ENCODE measurements at regions not wholly inside any gene's neighbourhood (a gene's known extent, or its start where the extent isn't known, plus 50 kb on each side); places are given as distances from the start of the nearest gene placed in this dataset.

GRCh38 chr1:209354840-209355165 is 228.7 kb upstream of the CAMK1G start:
- H3K4me3 Mint-ChIP-seq = no peak overlapping the region
- no peak for DNase-seq

GRCh38 chr1:209355415-209355814 is 228.1 kb upstream of the CAMK1G start:
- no peaks in the 10 kb centered on the region for H3K9me3 Mint-ChIP-seq
- H3K27ac Mint-ChIP-seq = no peak overlapping the region
- H3K4me1 Mint-ChIP-seq (ENCODE audit: low read depth) = peaks cover 56% of the 10 kb centered on the region
- no peak for DNase-seq
- peaks cover 5% of the 10 kb centered on the region; the same call in 1 of the 2 replicates for H3K36me3 Mint-ChIP-seq (ENCODE audit: low read depth)
- no peak overlapping the region for H3K4me3 Mint-ChIP-seq
- H3K27me3 Mint-ChIP-seq (ENCODE audit: insufficient read depth) = no peaks in the 10 kb centered on the region
- no peak for TF ChIP-seq CTCF (IDR thresholded peaks at IDR 0.05)

More at GRCh38 chr1:209354840-209355165, 228.7 kb upstream of the CAMK1G start:
- peaks cover 62% of the 10 kb centered on the region for H3K4me1 Mint-ChIP-seq (ENCODE audit: low read depth)
- no peaks in the 10 kb centered on the region for H3K27me3 Mint-ChIP-seq (ENCODE audit: insufficient read depth)
- TF ChIP-seq CTCF (IDR thresholded peaks at IDR 0.05) = no peak
- H3K36me3 Mint-ChIP-seq (ENCODE audit: low read depth) = peaks cover 5% of the 10 kb centered on the region; the same call in 1 of the 2 replicates
- H3K27ac Mint-ChIP-seq = no peak overlapping the region; the same call in 1 of the 2 replicates
- no peaks in the 10 kb centered on the region for H3K9me3 Mint-ChIP-seq

GRCh38 chr1:209356976-209357377 is 226.5 kb upstream of the CAMK1G start:
- Mint-ChIP-seq H3K9me3 (no peaks in the 10 kb centered on the region), H3K4me3 (no peak overlapping the region), H3K27me3 (ENCODE audit: insufficient read depth) (no peaks in the 10 kb centered on the region), H3K27ac (no peak overlapping the region), H3K4me1 (ENCODE audit: low read depth) (peaks cover 42% of the 10 kb centered on the region), H3K36me3 (ENCODE audit: low read depth) (peaks cover 5% of the 10 kb centered on the region; the same call in 1 of the 2 replicates)
- DNase-seq = no peak
- no peak for TF ChIP-seq CTCF (IDR thresholded peaks at IDR 0.05)

- Mint-ChIP-seq H3K27me3 (ENCODE audit: insufficient read depth) (no peaks in the 10 kb centered on the region), H3K4me1 (ENCODE audit: low read depth) (peaks cover 54% of the 10 kb centered on the region), H3K4me3 (no peak overlapping the region), H3K36me3 (ENCODE audit: low read depth) (peaks cover 5% of the 10 kb centered on the region; the same call in 1 of the 2 replicates), H3K9me3 (no peaks in the 10 kb centered on the region), H3K27ac (no peak overlapping the region)
- no peak for TF ChIP-seq CTCF (IDR thresholded peaks at IDR 0.05)
- DNase-seq = no peak
Measured at GRCh38 chr1:209363112-209363511, 220.4 kb upstream of the CAMK1G start.

- Mint-ChIP-seq H3K27me3 (ENCODE audit: insufficient read depth) (no peaks in the 10 kb centered on the region; the same call in 1 of the 2 replicates), H3K36me3 (ENCODE audit: low read depth) (no peaks in the 10 kb centered on the region), H3K27ac (peak overlapping the region; percentile 94), H3K4me3 (no peak overlapping the region), H3K9me3 (no peaks in the 10 kb centered on the region), H3K4me1 (ENCODE audit: low read depth) (peaks cover 65% of the 10 kb centered on the region)
- no peak for TF ChIP-seq CTCF (IDR thresholded peaks at IDR 0.05)
- DNase-seq = no peak
Measured at GRCh38 chr1:209364716-209365115, 218.8 kb upstream of the CAMK1G start.

Data from HFFc6 (cell line).